GM12872 (cell line): ENCODE measurements at regions not wholly inside any gene's neighbourhood (a gene's known extent, or its start where the extent isn't known, plus 50 kb on each side); places are given as distances from the start of the nearest gene placed in this dataset.
A peak's percentile ranks its signal among the peaks of the same experiment; 100 is the strongest.

Experiments used
- TF ChIP-seq, protein P1 (sequence below): IDR thresholded peaks from 3 replicates; pipeline ENCODE4 v1.5.1; 2011; ENCODE audit warnings: low read depth, mild to moderate bottlenecking, low read length, moderate library complexity; ENCODE audit not compliant: insufficient read depth

DNA sequence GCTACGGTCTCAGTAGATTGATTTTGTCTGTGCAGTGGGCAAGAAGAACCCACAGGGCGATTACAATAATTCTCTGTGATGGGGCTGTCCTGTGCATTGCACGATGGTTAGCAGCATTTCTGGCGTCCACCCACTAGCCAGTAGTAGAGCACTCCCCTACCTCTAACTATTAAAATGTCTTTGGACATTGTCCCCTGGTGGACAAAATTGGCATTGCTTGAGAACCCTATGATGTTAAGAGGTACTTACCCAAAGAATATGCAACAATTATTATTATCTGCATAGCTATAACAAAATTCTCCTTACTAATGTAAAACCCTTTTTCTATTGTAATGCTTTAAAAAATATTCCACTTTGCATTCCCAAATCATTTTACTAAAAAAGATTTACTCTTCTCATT, 109.5 kb upstream of the VCX3A start:
- TF ChIP-seq, protein P1, sequence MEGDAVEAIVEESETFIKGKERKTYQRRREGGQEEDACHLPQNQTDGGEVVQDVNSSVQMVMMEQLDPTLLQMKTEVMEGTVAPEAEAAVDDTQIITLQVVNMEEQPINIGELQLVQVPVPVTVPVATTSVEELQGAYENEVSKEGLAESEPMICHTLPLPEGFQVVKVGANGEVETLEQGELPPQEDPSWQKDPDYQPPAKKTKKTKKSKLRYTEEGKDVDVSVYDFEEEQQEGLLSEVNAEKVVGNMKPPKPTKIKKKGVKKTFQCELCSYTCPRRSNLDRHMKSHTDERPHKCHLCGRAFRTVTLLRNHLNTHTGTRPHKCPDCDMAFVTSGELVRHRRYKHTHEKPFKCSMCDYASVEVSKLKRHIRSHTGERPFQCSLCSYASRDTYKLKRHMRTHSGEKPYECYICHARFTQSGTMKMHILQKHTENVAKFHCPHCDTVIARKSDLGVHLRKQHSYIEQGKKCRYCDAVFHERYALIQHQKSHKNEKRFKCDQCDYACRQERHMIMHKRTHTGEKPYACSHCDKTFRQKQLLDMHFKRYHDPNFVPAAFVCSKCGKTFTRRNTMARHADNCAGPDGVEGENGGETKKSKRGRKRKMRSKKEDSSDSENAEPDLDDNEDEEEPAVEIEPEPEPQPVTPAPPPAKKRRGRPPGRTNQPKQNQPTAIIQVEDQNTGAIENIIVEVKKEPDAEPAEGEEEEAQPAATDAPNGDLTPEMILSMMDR: 0 out of 3 replicates have a peak, but pooled peaks have one; percentile 17

DNA sequence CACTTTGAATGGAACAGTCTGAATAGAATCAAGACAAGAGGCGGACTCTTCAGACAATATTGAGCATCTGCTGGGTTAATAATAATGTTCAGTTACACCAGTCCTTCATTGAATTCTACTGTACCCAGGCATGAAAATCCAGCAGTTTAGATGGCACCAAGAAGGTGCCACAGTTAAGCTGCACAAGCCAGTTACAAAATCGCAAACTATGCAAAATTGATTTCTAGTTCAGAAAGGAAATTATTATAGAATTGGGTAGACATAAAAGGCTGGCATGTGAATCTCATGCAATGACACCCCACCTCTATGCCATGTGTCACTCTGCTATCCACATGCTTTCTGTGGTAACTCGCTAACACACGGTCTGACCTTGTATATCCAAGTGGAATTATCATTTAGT, 105.8 kb upstream of the VCX3A start:
- TF ChIP-seq, protein P1: no peak

DNA sequence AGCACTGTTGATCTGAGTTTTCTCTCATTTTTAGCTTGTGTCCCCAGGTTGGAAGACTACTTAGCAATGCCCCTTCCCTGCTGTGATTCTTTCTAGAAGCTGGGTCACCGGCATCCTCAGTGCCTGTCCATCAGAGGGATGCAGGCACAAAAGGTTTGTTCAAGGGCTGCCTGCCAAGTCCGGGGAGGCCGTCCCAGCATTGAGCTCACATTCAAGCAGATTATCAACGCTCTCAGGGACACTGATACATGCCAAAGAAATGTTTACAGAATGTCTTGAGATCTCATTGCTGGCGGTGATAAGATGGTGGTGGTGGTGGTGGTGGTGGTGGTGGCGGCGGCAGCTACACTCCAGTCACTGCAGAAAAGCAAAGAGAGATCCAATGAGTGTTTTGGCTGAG, 79.6 kb upstream of the VCX3A start:
- TF ChIP-seq, protein P1: no peak

DNA sequence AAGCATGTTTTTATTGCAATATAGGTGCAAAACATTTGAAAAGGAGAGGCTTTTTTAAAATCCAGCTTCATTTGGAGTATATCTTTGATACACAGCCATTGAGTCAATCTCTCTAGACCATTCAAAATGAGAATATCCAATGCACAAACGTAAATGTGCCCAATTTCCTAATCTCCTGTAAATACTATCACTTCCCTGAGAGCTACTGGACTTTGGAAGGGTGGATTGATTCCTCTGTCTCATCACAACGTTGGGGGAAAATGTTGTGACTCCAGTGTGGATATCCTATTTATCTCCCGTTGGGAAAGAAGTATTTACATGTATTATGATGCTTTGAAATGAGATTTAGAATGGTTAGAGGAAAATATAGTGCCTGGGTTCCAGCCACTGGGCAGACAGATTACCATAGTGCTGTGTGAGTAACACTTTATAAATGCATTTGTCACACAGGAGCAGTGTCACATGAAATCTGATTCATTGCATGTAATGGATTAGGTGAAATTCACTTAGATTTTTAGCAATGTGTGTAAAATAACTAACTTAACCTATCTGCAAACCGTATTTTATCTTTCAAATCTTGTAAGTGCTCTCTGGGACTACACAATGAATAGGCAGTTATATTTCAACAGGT, 64.4 kb upstream of the VCX3A start:
- TF ChIP-seq, protein P1: no peak
